Lung (tissue), 11 donors: ENCODE measurements at regions not wholly inside any gene's neighbourhood (a gene's known extent, or its start where the extent isn't known, plus 50 kb on each side); places are given as distances from the start of the nearest gene placed in this dataset.

Experiments used
- ATAC-seq: fragments of 200-7000 bp; cut with Tn5 transposase; one replicate; pipeline ENCODE4 v1.9.1; 2020; ENCODE audit warnings: moderate number of reproducible peaks; ENCODE audit not compliant: insufficient read depth, low FRiP score
- DNase-seq, 3 donors: peaks; one replicate each; pipeline ENCODE4 v3.0.0-alpha.2; 2013 to 2017
- H3K27ac ChIP-seq, 2 donors: one replicate each; pipeline ENCODE4 v1.5.1; 2013; ENCODE audit warnings: mild to moderate bottlenecking in 2 of 2, moderate library complexity in 2 of 2, control low read depth in 1 of 2, inconsistent platforms in 1 of 2, low read depth in 1 of 2, low read length in 1 of 2
- H3K27me3 ChIP-seq, 3 donors: one replicate each; pipeline ENCODE4 v1.5.1; 2013; ENCODE audit warnings: low read length in 2 of 3; ENCODE audit not compliant: control insufficient read depth in 3 of 3, insufficient read depth in 3 of 3
- H3K36me3 ChIP-seq, 4 donors: one replicate each; pipeline ENCODE4 v1.5.1; 2013; ENCODE audit warnings: low read length in 4 of 4, mild to moderate bottlenecking in 1 of 4, moderate library complexity in 1 of 4; ENCODE audit not compliant: control insufficient read depth in 4 of 4, insufficient read depth in 4 of 4
- H3K4me1 ChIP-seq, 5 donors: one replicate each; pipeline ENCODE4 v1.5.1; 2013; ENCODE audit warnings: low read length in 5 of 5, mild to moderate bottlenecking in 2 of 5, moderate library complexity in 1 of 5; ENCODE audit not compliant: control insufficient read depth in 5 of 5, insufficient read depth in 5 of 5
- H3K4me3 ChIP-seq: one replicate; pipeline ENCODE4 v1.5.1; 2013; ENCODE audit warnings: mild to moderate bottlenecking, control low read depth, moderate library complexity
- H3K9ac ChIP-seq, 2 donors: one replicate each; pipeline ENCODE4 v1.5.1; 2013; ENCODE audit warnings: low read length in 2 of 2, control low read depth in 1 of 2; ENCODE audit not compliant: insufficient read depth in 1 of 2
- H3K9me3 ChIP-seq, 4 donors: one replicate each; pipeline ENCODE4 v1.5.1; 2013; ENCODE audit warnings: low read length in 3 of 4, mild to moderate bottlenecking in 1 of 4, moderate library complexity in 1 of 4; ENCODE audit not compliant: control insufficient read depth in 4 of 4, insufficient read depth in 3 of 4
- WGBS, 2 donors: extraction: QIAGEN DNeasy Blood & Tissue Kit; methylation state at CpG; one replicate each; pipeline ENCODE4 v1.1.7; 2013; 5-methylcytosine and 5-hydroxymethylcytosine counted together
- TF ChIP-seq, protein P1 (sequence below): IDR thresholded peaks from 2 replicates; pipeline ENCODE4 v1.5.1; 2012; ENCODE audit warnings: mild to moderate bottlenecking; ENCODE audit errors: control extremely low read depth, extremely low read depth
- donor health status: control.
- donor health status: control.
- donor health status: Bipolar disorder and iron deficiency.
- donor health status: healthy.
- donor health status: DM: yes; HTN: yes; CAD: no.

DNA sequence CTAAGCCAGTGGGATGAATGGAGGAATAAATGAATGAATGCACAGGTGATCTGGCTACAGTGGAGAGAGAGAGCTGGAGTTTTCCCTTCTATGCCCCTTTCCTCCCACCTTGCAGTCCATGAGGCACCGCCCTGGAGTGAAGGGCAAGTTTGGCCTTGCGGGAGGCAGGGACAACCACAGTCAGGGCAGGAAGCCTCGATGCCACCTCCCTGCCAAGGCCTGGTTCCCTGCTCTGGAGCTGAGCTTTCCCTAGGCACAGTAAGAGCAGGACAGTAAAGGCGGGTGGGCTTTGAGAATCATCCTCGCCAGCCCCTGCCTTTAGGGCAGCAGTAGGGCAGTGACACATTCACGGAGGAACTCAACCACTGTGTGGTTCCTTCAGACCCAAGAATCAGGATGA lies 72.6 kb downstream of the RBFOX3 start:
- Histone ChIP-seq H3K9ac (no peak overlapping the region), H3K4me1 (peaks cover 0 to 5% (median 0%) of the 10 kb centered on the region in 5 donors), H3K27ac (no peak overlapping the region), H3K36me3 (no peaks in the 10 kb centered on the region), H3K4me3 (no peak overlapping the region), H3K27me3 (no peaks in the 10 kb centered on the region), H3K9me3 (no peaks in the 10 kb centered on the region)
- TF ChIP-seq, protein P1, sequence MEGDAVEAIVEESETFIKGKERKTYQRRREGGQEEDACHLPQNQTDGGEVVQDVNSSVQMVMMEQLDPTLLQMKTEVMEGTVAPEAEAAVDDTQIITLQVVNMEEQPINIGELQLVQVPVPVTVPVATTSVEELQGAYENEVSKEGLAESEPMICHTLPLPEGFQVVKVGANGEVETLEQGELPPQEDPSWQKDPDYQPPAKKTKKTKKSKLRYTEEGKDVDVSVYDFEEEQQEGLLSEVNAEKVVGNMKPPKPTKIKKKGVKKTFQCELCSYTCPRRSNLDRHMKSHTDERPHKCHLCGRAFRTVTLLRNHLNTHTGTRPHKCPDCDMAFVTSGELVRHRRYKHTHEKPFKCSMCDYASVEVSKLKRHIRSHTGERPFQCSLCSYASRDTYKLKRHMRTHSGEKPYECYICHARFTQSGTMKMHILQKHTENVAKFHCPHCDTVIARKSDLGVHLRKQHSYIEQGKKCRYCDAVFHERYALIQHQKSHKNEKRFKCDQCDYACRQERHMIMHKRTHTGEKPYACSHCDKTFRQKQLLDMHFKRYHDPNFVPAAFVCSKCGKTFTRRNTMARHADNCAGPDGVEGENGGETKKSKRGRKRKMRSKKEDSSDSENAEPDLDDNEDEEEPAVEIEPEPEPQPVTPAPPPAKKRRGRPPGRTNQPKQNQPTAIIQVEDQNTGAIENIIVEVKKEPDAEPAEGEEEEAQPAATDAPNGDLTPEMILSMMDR, result no peak
- no peak for DNase-seq
- ATAC-seq, result no peak
- 85% methylated on average over 6 of the region's 6 CpGs for WGBS, 2 donors

DNA sequence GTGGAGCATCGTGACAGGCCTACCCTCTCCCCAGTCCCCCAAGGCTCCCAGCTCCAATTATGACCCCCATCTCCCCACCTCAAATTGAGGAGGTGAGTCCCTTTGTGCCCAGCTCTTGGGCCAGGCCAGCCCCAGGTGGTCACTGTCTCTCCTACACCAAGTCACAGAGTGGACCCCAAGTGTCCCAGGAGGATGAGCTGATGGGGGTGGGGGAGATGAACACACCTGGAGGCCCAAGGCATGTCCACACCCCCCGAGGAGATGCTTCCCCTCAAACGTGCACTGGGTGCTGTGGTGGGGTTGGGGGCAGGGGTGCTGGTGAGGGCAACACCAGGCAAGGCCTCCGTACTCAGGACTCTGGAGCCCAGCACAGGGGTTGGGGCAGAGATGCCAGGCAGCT lies 73.2 kb downstream of the RBFOX3 start:
- TF ChIP-seq, protein P1, result no peak
- no peak overlapping the region for H3K4me3 ChIP-seq
- no peak overlapping the region for H3K27ac ChIP-seq
- no peaks in the 10 kb centered on the region for H3K9me3 ChIP-seq
- H3K27me3 ChIP-seq, result peaks cover 0 to 2% (median 0%) of the 10 kb centered on the region in 3 donors
- DNase-seq (no peak), ATAC-seq (no peak)
- H3K4me1 ChIP-seq, result no peaks in the 10 kb centered on the region
- H3K9ac ChIP-seq, result no peak overlapping the region
- WGBS, 2 donors, result 74 to 76% methylated on average over 4 of the region's 4 CpGs
- H3K36me3 ChIP-seq, result no peaks in the 10 kb centered on the region

DNA sequence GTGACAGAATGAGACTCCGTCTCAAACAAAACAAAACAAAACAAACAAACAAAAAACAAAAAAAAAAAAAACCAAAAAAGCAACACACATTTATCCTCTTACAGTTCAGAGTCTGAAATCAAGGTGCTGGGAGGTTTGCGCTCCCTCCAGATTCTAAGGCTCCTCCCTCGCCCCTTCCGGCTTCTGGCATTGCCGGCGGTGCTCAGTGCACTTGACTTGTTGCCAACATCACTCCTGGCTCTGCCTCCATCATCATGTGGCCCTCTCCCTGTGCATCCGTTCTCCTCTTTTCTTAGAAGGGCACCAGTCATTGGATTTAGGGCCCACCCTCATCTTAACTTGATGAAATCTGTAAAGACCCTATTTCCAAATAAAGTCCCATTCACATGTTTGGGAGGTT lies 73.8 kb downstream of the RBFOX3 start:
- Histone ChIP-seq H3K27me3 (peaks cover 0 to 4% (median 0%) of the 10 kb centered on the region in 3 donors), H3K4me1 (no peaks in the 10 kb centered on the region), H3K27ac (no peak overlapping the region), H3K9me3 (no peaks in the 10 kb centered on the region), H3K36me3 (no peaks in the 10 kb centered on the region), H3K4me3 (no peak overlapping the region), H3K9ac (no peak overlapping the region)
- no peak for DNase-seq
- no peak for ATAC-seq
- TF ChIP-seq, protein P1, result no peak
- 85 to 90% methylated on average over 7 of the region's 7 CpGs for WGBS, 2 donors

DNA sequence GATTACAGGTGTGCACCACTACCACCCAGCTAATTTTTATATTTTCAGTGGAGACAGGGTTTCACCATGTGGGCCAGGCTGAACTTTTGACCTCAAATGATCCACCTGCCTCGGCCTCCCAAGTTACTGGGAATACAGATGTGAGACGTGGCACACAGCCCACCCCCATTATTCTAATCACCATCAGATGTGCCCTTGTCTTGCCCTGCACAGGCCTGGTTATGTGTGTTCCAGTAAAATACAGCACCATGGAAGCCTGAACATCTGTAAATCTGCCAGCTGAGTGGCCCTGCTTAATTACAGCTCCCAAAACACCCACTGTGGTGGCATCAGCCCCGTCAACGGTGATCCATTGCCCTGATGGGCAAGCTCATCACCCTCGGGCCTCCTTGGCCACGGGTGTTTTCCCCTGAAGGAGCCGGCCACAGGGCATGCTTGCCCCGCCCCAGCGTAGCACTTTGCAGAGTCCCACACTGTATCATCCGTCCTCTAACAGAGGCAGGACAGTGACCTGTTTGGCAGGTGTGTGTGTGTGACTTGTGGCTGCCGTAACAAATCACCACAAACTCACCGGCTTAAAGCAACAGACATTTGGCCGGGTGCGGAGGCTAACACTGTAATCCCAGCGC lies 74.5 kb downstream of the RBFOX3 start:
- H3K27ac ChIP-seq, result no peak overlapping the region
- ATAC-seq (no peak), DNase-seq (no peak)
- no peaks in the 10 kb centered on the region for H3K9me3 ChIP-seq
- H3K4me1 ChIP-seq, result no peaks in the 10 kb centered on the region
- TF ChIP-seq, protein P1, result no peak
- H3K4me3 ChIP-seq, result no peak overlapping the region
- WGBS, 2 donors, result 89 to 94% methylated on average over 15 of the region's 15 CpGs
- no peaks in the 10 kb centered on the region for H3K36me3 ChIP-seq
- no peak overlapping the region for H3K9ac ChIP-seq
- peaks cover 0 to 4% (median 0%) of the 10 kb centered on the region in 3 donors for H3K27me3 ChIP-seq
